DOHH2 (cell line): ENCODE measurements at regions not wholly inside any gene's neighbourhood (a gene's known extent, or its start where the extent isn't known, plus 50 kb on each side); places are given as distances from the start of the nearest gene placed in this dataset.

Source experiments
- H3F3A ChIP-seq: fragments of 200-600 bp; sonication (generic), shearing (Covaris generic); 2 replicates; pipeline ENCODE4 v1.6.0; 2016; ENCODE audit warnings: antibody characterized with exemption, mild to moderate bottlenecking; ENCODE audit not compliant: control insufficient read depth, insufficient read depth
- H3K27ac ChIP-seq: fragments of 200-600 bp; sonication (generic); 2 replicates; pipeline ENCODE4 v1.5.1; 2014; ENCODE audit warnings: low read depth, mild to moderate bottlenecking, low read length, moderate library complexity
- H3K27me3 ChIP-seq: fragments of 200-600 bp; sonication (generic); 2 replicates; pipeline ENCODE4 v1.6.1; 2014; ENCODE audit warnings: mild to moderate bottlenecking, low read length, mixed read lengths; ENCODE audit not compliant: control insufficient read depth
- H3K36me3 ChIP-seq: fragments of 200-600 bp; sonication (generic); 2 replicates; pipeline ENCODE4 v1.6.1; 2014; ENCODE audit warnings: mild to moderate bottlenecking, low read length, moderate library complexity, mixed read lengths; ENCODE audit not compliant: control insufficient read depth
- H3K4me1 ChIP-seq: fragments of 200-600 bp; sonication (generic); 2 replicates; pipeline ENCODE4 v1.6.1; 2014; ENCODE audit warnings: mild to moderate bottlenecking, low read length, mixed read lengths; ENCODE audit not compliant: control insufficient read depth
- H3K4me2 ChIP-seq: fragments of 200-600 bp; sonication (generic); 2 replicates; pipeline ENCODE4 v1.6.0; 2014; ENCODE audit warnings: mild to moderate bottlenecking, low read length, moderate library complexity
- H3K4me3 ChIP-seq: fragments of 200-600 bp; sonication (generic); 2 replicates; pipeline ENCODE4 v1.5.1; 2014; ENCODE audit warnings: mild to moderate bottlenecking, low read length, mixed read lengths
- H3K79me2 ChIP-seq: fragments of 200-600 bp; sonication (generic); 2 replicates; pipeline ENCODE4 v1.6.1; 2014; ENCODE audit warnings: mild to moderate bottlenecking, low read length, mixed read lengths; ENCODE audit not compliant: control insufficient read depth
- H3K9me2 ChIP-seq: fragments of 200-600 bp; sonication (generic); replicated peaks from 2 replicates; pipeline ENCODE4 v1.6.1; 2014; ENCODE audit warnings: mild to moderate bottlenecking, low read length, mixed read lengths; ENCODE audit not compliant: control insufficient read depth
- H3K9me3 ChIP-seq: fragments of 200-600 bp; sonication (generic); 2 replicates; pipeline ENCODE4 v1.6.1; 2014; ENCODE audit warnings: antibody characterized with exemption, low read length, mixed read lengths; ENCODE audit not compliant: control insufficient read depth, insufficient read depth
- H4K20me1 ChIP-seq: fragments of 200-600 bp; sonication (generic); 2 replicates; pipeline ENCODE4 v1.6.0; 2014; ENCODE audit warnings: low read depth, mild to moderate bottlenecking, antibody characterized with exemption, low read length, moderate library complexity; ENCODE audit not compliant: control insufficient read depth, insufficient read depth
- CTCF ChIP-seq: fragments of 200-600 bp; sonication (generic); IDR thresholded peaks from one replicate; pipeline ENCODE4 v1.5.1; 2014; ENCODE audit warnings: antibody characterized with exemption, mild to moderate bottlenecking, low read depth, low read length; ENCODE audit not compliant: poor library complexity, severe bottlenecking
- EZH2phosphoT487 ChIP-seq: fragments of 200-600 bp; sonication (generic); IDR thresholded peaks from 2 replicates; pipeline ENCODE4 v1.6.1; 2017; ENCODE audit warnings: borderline replicate concordance, mild to moderate bottlenecking, antibody characterized with exemption, low read length, moderate library complexity, mixed read lengths

- TF ChIP-seq CTCF (no peak), EZH2phosphoT487 (no peak)
- no peak overlapping the region for H3K4me2 ChIP-seq
- H3K27me3 ChIP-seq = no peaks in the 10 kb centered on the region
- no peaks in the 10 kb centered on the region for H4K20me1 ChIP-seq
- no peaks in the 10 kb centered on the region for H3K9me2 ChIP-seq
- H3K9me3 ChIP-seq = no peaks in the 10 kb centered on the region
- H3F3A ChIP-seq = no peaks in the 10 kb centered on the region
- H3K4me1 ChIP-seq = no peaks in the 10 kb centered on the region
- no peaks in the 10 kb centered on the region for H3K79me2 ChIP-seq
- no peak overlapping the region for H3K4me3 ChIP-seq
- H3K36me3 ChIP-seq = no peaks in the 10 kb centered on the region
- H3K27ac ChIP-seq = no peak overlapping the region
Measured at GRCh38 chr1:186512698-186513457, 52.0 kb upstream of the PDC start.

GRCh38 chr1:186511761-186512637 lies 51.1 kb upstream of the PDC start:
- H3K9me3 ChIP-seq = no peaks in the 10 kb centered on the region
- no peaks in the 10 kb centered on the region for H3F3A ChIP-seq
- no peak overlapping the region for H3K4me2 ChIP-seq
- H3K9me2 ChIP-seq = no peaks in the 10 kb centered on the region
- H3K4me1 ChIP-seq = no peaks in the 10 kb centered on the region
- H3K27ac ChIP-seq = no peak overlapping the region
- no peaks in the 10 kb centered on the region for H3K36me3 ChIP-seq
- no peak overlapping the region for H3K4me3 ChIP-seq
- TF ChIP-seq CTCF = no peak
- TF ChIP-seq EZH2phosphoT487 = no peak
- H4K20me1 ChIP-seq = no peaks in the 10 kb centered on the region
- no peaks in the 10 kb centered on the region for H3K27me3 ChIP-seq
- no peaks in the 10 kb centered on the region for H3K79me2 ChIP-seq
